ENCODE measurements at regions not wholly inside any gene's neighbourhood (a gene's known extent, or its start where the extent isn't known, plus 50 kb on each side); places are given as distances from the start of the nearest gene placed in this dataset.

GRCh38 chr10:123529146-123529760 lies 136.9 kb upstream of the GPR26 start:
- intact Hi-C loops (cut with DNase I, micrococcal nuclease), result no loop called here
- DNase-seq (no peak), ATAC-seq (no peak)

- ATAC-seq, result no peak
- DNase-seq, result no peak
- intact Hi-C loops (cut with DNase I, micrococcal nuclease), result no loop called here
Observed at GRCh38 chr10:123530166-123530870, 135.8 kb upstream of the GPR26 start.

GRCh38 chr10:123535386-123535785 lies 130.8 kb upstream of the GPR26 start:
- intact Hi-C loops (cut with DNase I, micrococcal nuclease), result no loop called here
- DNase-seq, result no peak

GRCh38 chr10:123536176-123536845 lies 129.8 kb upstream of the GPR26 start:
- intact Hi-C loops (cut with DNase I, micrococcal nuclease), result no loop called here
- DNase-seq, result no peak
- ATAC-seq, result no peak

More at GRCh38 chr10:123535386-123535785, 130.8 kb upstream of the GPR26 start:
- ATAC-seq, result no peak

GRCh38 chr10:123537188-123537961 lies 128.8 kb upstream of the GPR26 start:
- ATAC-seq, result no peak
- intact Hi-C loops (cut with DNase I, micrococcal nuclease), result no loop called here
- DNase-seq, result no peak

- ATAC-seq (no peak), DNase-seq (no peak)
- intact Hi-C loops (cut with DNase I, micrococcal nuclease), result no loop called here
Observed at GRCh38 chr10:123538401-123539320, 127.5 kb upstream of the GPR26 start.

GRCh38 chr10:123544986-123545385 lies 121.2 kb upstream of the GPR26 start:
- intact Hi-C loops (cut with DNase I, micrococcal nuclease), result no loop called here
- ATAC-seq (no peak), DNase-seq (no peak)

- ATAC-seq (no peak), DNase-seq (no peak)
- intact Hi-C loops (cut with DNase I, micrococcal nuclease), result no loop called here
Observed at GRCh38 chr10:123548770-123549169, 117.4 kb upstream of the GPR26 start.

- DNase-seq (no peak), ATAC-seq (no peak)
- intact Hi-C loops (cut with DNase I, micrococcal nuclease), result no loop called here
Observed at GRCh38 chr10:123549761-123550454, 116.2 kb upstream of the GPR26 start.

- DNase-seq (no peak), ATAC-seq (no peak)
- intact Hi-C loops (cut with DNase I, micrococcal nuclease), result no loop called here
Observed at GRCh38 chr10:123550675-123551096, 115.5 kb upstream of the GPR26 start.

- intact Hi-C loops (cut with DNase I, micrococcal nuclease), result no loop called here
- DNase-seq, result no peak
- ATAC-seq, result no peak
Observed at GRCh38 chr10:123551259-123551658, 114.9 kb upstream of the GPR26 start.

GRCh38 chr10:123552760-123553554 lies 113.2 kb upstream of the GPR26 start:
- intact Hi-C loops (cut with DNase I, micrococcal nuclease), result no loop called here
- ATAC-seq, result no peak

GRCh38 chr10:123553810-123554430 lies 112.2 kb upstream of the GPR26 start:
- DNase-seq, result no peak
- ATAC-seq, result no peak
- intact Hi-C loops (cut with DNase I, micrococcal nuclease), result no loop called here

More at GRCh38 chr10:123552760-123553554, 113.2 kb upstream of the GPR26 start:
- no peak for DNase-seq

- ATAC-seq (no peak), DNase-seq (no peak)
- intact Hi-C loops (cut with DNase I, micrococcal nuclease), result loop anchor here in 1 of 2 donors (5.0 kb wide), 1 partner anchor 422 kb away; no protein-coding TSS in a partner anchor
Observed at GRCh38 chr10:123554656-123555055, 111.5 kb upstream of the GPR26 start.

GRCh38 chr10:123555616-123556015 lies 110.5 kb upstream of the GPR26 start:
- DNase-seq, result no peak
- ATAC-seq, result no peak

GRCh38 chr10:123556049-123556448 lies 110.1 kb upstream of the GPR26 start:
- intact Hi-C loops (cut with DNase I, micrococcal nuclease), result loop anchor here in 1 of 2 donors (5.0 kb wide), 1 partner anchor 424 kb away; no protein-coding TSS in a partner anchor
- ATAC-seq (no peak), DNase-seq (no peak)

More at GRCh38 chr10:123555616-123556015, 110.5 kb upstream of the GPR26 start:
- intact Hi-C loops (cut with DNase I, micrococcal nuclease), result loop anchor here in 1 of 2 donors (5.0 kb wide), 1 partner anchor 423 kb away; no protein-coding TSS in a partner anchor

Data from left colon (tissue), 2 donors.